ENCODE measurements at regions not wholly inside any gene's neighbourhood (a gene's known extent, or its start where the extent isn't known, plus 50 kb on each side); places are given as distances from the start of the nearest gene placed in this dataset.

DNA sequence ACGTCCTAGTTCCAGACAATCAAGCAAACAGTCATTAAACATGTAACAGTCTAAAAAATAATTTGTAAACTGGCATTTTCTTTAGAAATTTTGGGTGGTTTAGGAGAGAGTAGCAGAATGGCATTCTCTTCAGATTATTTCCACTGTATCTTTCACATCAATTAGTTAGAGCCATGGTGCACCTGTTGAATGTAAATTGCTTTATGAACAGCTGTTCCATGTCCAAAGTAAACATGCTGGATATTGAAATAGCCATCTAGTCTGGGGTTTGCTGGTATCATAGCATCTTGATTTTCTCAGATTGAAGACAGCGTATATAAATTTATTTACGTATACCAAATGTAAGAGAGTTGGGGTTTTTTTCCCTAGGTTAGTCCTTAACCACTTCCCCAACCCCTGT, 143.6 kb downstream of the RCHY1 start:
- TF ChIP-seq, protein P1, sequence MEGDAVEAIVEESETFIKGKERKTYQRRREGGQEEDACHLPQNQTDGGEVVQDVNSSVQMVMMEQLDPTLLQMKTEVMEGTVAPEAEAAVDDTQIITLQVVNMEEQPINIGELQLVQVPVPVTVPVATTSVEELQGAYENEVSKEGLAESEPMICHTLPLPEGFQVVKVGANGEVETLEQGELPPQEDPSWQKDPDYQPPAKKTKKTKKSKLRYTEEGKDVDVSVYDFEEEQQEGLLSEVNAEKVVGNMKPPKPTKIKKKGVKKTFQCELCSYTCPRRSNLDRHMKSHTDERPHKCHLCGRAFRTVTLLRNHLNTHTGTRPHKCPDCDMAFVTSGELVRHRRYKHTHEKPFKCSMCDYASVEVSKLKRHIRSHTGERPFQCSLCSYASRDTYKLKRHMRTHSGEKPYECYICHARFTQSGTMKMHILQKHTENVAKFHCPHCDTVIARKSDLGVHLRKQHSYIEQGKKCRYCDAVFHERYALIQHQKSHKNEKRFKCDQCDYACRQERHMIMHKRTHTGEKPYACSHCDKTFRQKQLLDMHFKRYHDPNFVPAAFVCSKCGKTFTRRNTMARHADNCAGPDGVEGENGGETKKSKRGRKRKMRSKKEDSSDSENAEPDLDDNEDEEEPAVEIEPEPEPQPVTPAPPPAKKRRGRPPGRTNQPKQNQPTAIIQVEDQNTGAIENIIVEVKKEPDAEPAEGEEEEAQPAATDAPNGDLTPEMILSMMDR (IDR thresholded peaks at IDR 0.05; ENCODE audit: low read depth, low read length) = no peak
- H3K4me3 ChIP-seq (ENCODE audit: low read depth, low read length) = no peak overlapping the region

DNA sequence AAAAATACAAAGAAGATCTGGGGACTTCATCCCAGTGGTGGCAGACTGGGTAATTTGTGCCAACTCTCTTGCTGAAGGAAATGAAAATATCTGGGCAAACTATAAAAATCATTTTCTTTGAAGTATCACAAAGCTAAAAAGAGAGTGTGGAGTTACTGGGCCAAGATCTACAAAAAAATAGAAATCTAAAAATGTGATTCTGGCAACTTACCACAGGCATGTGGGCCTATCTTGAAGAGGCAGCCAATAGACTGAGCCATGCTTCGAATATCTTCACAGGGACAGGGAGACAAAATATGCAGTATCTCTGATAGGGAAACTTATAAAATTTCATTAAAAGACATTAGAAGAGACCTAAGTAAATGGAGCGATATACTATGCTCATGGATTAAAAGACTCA, 168.8 kb downstream of the RCHY1 start:
- TF ChIP-seq, protein P1 (IDR thresholded peaks at IDR 0.05; ENCODE audit: low read depth, low read length) = no peak
- H3K4me3 ChIP-seq (ENCODE audit: low read depth, low read length) = no peak overlapping the region

DNA sequence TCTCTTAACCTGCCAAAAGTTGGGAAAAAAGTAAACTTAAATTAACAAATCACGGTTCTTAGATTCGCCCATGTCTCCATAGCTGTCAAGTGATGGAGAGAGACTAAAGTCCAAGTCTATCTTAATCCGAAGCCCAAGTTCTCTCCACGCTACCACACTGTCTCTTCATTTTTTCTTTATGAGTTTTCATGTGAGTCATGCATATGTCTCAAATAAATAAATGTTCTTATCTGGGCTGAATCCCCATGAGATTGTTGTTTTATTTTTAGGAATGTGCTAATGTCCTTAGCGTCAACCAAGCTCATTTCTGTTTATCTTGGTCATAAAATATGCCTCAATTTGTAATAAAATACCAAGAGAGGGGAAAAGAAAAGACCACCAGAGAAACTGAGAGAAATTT, 169.3 kb downstream of the RCHY1 start:
- no peak overlapping the region for H3K4me3 ChIP-seq (ENCODE audit: low read depth, low read length)
- TF ChIP-seq, protein P1 (IDR thresholded peaks at IDR 0.05; ENCODE audit: low read depth, low read length) = no peak

DNA sequence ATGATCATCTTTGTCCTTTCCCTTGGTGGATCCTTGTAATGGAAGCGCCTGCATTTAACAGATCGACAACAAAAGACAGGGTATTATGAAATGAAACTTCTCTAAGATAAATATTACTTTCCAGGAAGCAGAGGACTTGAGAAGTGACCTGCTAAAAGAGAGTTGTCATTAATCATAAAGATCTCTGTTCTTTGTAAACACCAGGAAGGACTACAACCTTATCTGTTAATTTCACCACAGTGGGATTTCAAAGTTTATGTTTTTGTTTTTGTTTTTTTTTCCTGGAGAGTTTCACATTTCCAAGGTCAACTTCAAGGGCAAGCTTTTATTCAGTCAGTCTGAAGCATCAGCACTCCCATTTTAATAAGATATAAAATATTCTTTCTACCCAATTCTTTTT, 170.9 kb downstream of the RCHY1 start:
- TF ChIP-seq, protein P1 (IDR thresholded peaks at IDR 0.05; ENCODE audit: low read depth, low read length) = no peak

DNA sequence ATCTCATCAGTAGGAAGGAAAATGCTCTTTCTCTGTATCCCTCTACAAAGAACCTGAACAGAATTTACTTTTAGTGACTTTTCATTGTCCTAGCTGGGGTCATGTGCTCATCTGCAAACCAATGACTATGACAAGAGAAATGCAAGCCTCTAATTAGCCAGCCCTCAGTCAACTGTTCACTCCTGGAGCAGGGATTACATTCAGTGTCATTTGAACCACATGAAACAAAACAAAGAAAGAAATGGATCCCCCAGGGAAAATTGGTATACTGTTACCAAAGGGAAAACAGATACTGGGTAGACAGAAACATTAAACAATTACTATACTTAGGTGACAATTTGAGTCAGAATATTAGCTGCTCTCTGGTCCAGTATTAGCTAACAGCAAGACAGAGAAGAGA, 173.6 kb downstream of the RCHY1 start:
- TF ChIP-seq, protein P1 (IDR thresholded peaks at IDR 0.05; ENCODE audit: low read depth, low read length) = no peak
- no peak overlapping the region for H3K4me3 ChIP-seq (ENCODE audit: low read depth, low read length)

More for the DNA sequence above, 170.9 kb downstream of the RCHY1 start:
- H3K4me3 ChIP-seq (ENCODE audit: low read depth, low read length) = no peak overlapping the region

DNA sequence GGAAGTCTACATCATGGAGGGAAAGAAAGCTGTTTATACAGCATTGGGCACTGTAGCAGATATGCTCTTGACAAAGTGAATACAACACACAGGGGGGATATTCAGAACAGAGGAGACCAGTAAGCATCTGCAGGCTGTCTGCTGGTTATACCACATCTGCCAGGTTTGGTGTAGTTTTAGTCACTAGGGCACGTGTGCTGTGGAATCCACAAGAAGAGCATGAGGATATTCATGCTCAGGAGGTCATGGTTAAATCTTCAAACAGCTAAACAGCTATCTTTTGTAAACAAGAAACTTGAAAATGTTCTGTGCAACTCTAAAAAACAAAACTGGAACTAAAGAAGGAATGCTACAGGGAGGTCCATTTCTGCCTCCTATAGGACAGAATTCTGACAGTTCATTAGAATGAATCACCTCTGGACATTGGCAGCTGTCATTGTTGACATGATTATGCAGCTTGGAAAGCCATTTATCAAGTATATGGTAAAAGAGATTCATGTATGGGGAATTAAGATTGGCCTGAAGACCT, 175.8 kb downstream of the RCHY1 start:
- TF ChIP-seq, protein P1 (IDR thresholded peaks at IDR 0.05; ENCODE audit: low read depth, low read length) = no peak
- H3K4me3 ChIP-seq (ENCODE audit: low read depth, low read length) = no peak overlapping the region

DNA sequence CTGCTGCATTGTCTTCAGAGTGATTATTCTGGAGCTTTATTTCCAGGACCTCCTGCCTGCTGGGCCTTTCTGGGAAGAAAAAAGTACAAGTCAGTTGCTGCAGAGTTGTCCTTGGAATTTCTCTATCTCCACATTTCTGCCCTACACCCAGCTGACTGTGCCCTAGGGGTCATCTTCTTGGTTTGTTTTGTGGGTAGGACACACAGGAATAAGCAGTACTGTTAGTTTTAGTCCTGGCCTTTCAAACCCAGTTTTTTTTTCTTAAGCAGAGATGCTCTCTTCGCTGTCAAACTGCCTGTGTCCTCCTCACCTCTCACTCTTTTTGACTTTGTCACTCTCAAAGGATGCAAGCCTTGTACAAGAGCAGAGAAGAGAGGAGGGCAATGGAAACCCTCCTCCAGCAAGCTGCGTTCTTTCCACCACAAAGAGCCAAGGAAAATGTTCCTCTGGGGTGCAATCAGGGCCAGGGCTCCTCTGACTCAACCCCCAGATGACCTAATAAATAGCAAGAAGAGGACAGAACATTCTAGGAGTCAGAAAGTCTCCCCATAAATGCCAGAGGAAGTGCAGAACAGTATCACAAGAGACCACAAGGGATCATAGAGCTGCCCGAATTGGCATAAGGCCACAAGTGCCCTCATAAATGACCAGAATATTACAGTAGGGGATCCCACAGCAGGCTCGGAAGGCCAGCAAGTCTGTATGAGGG, 186.2 kb downstream of the RCHY1 start:
- no peak overlapping the region for H3K4me3 ChIP-seq (ENCODE audit: low read depth, low read length)
- TF ChIP-seq, protein P1 (IDR thresholded peaks at IDR 0.05; ENCODE audit: low read depth, low read length) = no peak
